Ureter (tissue), 1 donor: ENCODE measurements at regions not wholly inside any gene's neighbourhood (a gene's known extent, or its start where the extent isn't known, plus 50 kb on each side); places are given as distances from the start of the nearest gene placed in this dataset.
"Not testable (repeated sequence)": the region's sequence is repeated elsewhere in the genome, so short reads cannot be mapped to it uniquely, and the experiment has no call there.

Source experiments
- DNase-seq: peaks from one replicate; pipeline ENCODE4 v3.0.0-alpha.2; 2020; ENCODE audit warnings: low spot score
- donor health status: DM: yes; HTN: yes; CAD: no.

DNA sequence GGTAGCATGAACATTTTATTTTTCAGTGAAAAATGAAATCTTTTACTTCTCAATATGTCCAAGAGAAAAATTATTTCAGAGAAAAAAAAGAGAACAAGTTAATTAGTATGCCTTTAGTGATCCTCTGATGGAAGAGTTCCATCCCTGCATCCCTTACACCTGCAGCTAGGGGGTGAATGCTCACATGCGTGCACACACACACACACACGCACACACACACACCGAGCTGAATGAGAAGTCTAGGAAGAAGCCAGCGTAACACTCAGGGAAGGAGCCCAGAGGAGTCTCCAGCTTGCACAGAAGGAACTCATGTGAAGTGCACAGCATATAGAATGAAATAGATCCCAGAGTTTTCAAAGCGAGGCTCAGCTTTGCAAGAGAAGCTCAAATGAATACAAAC lies 510.5 kb downstream of the IRS2 start:
- DNase-seq: no peak

DNA sequence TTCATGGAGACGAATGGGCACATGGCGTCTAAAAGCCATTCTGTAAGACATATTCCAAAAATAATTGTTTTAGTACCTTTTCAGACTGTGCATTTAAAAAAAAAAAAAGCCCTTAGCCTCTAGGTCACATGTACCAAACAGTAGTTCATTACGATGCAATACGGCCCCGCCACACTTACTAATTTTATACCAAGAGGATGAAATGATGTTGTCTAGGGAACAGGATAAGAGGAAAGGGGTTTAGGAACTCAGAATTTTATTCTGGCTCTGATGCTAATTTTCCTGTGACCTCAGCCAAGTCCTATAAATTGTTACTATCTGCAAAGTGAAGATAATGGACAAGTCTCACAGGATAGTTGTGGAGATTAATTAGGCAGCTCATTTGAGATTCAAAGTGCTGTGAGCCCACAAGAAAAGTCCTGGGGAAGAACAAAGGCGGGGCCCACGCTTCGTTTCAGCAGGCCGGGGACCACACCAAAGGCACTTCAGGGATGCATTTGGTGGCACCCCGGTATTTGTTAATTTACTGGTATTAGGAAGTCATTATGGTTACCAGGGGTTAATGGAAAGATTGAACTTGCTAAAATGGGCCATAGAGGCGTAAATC lies 511.1 kb downstream of the IRS2 start:
- DNase-seq: no peak

DNA sequence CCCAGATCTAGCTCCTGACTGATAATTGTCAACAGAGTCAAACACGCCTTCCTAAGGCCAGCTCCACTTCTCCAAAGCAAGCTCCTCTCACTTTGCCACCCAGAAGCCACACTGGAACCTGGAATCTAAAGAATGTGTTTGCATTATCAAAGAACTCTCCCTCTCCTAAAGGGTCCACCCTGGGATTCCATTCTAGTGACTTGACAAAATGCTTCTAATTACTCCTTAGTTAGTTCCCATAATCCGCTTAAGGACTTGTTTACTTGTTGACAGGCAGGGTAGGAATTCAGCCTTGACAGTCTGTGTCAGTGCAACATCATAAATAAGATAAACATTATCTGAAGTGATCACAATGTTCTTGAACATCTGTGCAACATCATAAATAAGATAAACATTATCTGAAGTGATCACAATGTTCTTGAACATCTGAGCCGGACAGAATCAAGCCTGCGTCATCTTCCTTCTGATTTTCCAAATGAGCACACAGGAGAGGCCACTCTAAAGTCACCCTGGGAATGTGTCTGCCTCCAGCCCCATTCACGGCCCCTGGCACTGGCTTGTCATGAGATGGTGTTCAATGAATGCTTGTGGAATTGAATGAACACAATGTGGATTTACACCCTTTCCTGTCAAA lies 512.1 kb downstream of the IRS2 start:
- no peak for DNase-seq

DNA sequence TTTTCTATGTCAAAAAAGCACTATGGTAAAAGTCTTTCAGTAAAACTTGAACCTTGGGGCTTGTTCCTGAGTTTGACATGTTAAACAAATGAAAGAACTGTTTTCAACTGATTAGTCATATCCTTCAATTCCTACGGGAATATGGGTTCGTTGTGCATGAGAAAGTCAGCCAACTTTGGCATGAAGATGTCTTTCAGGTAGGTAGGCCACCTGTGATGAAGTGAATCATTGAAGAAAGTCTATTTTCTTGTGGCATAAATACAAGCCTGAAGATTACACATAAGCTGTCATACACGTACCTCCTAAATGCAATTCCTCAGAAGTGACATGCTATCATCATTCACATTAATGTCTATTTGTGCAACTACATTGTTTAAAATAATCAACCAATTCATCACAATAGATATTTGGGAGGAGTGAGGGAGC lies 513.0 kb downstream of the IRS2 start:
- DNase-seq: no peak

DNA sequence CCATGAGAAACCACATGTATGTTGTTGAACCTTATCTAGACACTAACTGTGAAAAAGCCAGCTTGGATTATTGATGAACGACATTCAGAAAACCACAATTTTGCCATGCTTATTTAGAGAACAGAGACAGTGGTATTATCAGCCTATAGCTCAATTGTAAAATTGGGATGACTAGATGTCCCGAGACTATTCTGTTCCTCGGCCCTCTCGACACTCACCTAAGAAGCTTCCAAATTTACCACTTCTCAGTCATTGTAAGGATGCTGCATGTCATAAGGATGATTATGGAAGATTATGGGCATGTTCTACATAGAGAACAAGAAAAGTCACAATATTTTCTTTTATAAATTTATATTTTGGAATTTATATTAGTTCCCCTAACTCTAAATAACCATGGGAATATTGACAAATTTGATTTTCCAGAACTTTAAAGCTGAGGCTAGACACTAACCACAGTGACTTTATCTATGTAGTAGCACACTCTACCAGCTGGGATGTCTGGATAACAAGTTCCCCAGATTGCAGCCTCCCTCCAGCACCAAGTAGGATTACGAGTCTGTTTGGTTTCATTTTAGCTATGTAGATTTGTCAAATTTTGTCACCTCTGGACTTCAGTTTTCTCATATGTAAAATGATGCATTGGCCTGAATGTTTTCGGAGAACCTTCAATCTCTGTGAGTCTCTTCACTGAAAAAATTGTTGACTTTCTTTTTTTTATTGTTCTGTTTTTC lies 513.6 kb downstream of the IRS2 start:
- no peak for DNase-seq

DNA sequence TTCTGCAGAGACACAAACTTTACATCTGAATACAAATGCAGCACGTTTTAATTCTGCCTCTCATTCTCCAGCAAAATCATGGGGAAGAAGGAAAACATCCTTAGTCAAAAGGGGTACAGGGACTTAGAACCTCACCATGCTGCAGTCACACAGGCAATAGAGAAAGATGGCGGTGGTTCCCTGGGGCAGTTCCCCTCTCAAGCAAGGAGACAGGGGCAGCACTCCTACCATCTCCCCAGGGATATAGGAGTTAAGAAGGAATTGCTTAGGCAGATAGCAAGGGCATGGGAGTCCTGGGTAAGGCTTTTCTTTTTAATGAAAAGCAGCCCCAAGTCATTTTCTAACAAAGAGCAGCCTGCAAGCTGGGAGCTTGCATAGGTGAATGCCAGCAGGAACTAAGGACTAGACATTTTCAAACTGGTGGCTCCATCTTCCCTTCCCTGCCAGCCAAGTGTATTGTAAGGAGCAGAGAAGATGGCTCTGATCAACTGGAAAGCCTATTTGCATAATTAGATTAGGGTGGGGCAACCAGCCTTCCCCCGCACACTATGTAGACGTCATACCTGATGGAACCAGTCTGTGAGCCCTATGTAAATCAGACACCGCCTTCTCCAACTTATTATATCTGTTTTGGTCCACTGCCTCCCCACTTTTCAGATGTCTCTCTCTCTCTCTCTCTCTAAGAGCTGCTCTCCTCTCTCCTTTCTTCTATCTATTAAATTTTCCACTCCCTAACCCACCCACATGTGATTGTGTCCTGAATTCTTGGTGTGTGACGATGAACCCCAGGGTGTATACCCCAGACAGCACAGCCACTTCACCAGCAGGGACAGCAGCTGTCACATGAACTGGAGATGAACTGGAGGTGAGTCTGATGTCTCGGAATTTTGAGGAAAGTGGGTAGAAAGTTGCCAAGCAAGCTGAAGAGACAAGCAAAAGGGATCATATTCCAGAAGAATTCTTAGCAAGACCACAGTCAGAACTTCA lies 514.5 kb downstream of the IRS2 start:
- DNase-seq: no peak

DNA sequence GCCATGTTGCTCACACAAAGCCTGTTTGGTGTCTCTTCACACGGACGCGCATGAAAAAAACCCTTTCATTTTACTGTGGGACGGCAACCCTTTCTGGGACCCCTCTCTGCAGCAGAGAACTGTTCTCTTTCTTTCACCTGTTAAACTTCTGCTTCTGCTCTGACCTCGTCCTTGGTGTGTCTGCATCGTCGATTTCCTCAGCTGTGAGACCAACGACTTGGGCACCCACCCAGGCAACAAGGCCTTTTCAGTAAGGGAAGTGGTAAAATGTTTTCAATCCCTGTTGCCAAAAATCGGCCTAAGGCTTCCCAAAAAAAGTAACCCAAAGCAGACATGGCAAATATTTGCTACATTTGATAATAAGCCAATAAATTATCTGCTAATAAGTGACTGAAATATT lies 515.3 kb downstream of the IRS2 start:
- no peak for DNase-seq

DNA sequence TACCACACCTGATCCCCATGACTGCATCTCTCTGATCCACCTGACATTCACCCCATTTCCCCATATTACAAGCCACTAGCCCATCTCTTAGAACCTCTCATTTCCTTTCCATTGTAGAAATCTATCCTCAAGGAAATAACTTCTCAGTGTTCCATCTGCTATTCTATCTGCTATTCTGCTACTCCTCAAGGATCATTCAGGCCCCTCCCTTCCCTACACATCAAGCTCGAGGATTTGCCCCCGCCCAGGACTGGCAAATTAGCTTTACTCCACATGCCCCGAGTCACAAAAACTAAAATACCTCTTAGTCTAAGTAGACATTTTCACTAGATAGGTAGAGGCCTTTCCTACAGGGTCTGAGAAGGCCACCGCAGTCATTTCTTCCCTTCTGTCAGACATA lies 517.0 kb downstream of the IRS2 start:
- not testable (repeated sequence) for DNase-seq

DNA sequence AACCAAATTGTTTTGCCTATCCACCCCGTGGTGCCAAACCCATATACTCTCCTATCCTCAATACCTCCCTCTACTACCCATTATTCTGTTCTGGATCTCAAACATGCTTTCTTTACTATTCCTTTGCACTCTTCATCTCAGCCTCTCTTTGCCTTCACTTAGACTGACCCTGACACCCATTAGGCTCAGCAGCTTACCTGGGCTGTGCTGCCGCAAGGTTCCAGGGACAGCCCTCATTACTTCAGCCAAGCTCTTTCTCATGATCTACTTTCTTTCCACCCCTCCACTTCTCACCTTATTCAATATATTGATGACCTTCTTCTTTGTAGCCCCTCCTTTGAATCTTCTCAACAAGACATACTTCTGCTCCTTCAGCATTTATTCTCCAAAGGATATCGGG lies 517.9 kb downstream of the IRS2 start:
- DNase-seq: not testable (repeated sequence)

DNA sequence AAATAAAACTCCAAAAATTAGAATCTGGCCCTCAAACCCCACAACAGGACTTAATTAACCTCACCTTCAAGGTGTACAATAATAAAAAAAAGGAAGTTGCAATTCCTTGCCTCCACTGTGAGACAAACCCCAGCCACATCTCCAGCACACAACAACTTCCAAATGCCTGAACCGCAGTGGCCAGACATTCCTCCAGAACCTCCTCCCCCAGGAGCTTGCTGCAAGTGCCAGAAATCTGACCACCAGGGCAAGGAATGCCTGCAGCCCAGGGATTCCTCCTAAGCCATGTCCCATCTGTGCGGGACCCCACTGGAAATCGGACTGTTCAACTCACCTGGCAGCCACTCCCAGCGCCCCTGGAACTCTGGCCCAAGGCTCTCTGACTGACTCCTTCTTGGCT lies 519.0 kb downstream of the IRS2 start:
- not testable (repeated sequence) for DNase-seq

DNA sequence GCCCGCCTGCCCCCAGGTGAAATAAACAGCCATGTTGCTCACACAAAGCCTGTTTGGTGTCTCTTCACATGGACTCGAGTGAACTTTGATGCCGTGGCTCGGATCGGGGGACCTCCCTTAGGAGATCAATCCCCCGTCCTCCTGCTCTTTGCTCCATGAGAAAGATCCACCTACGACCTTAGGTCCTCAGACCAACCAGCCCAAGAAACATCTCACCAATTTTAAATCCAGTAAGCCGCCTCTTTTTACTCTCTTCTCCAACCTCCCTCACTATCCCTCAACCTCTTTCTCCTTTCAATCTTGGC lies 521.0 kb downstream of the IRS2 start:
- DNase-seq: not testable (repeated sequence)

DNA sequence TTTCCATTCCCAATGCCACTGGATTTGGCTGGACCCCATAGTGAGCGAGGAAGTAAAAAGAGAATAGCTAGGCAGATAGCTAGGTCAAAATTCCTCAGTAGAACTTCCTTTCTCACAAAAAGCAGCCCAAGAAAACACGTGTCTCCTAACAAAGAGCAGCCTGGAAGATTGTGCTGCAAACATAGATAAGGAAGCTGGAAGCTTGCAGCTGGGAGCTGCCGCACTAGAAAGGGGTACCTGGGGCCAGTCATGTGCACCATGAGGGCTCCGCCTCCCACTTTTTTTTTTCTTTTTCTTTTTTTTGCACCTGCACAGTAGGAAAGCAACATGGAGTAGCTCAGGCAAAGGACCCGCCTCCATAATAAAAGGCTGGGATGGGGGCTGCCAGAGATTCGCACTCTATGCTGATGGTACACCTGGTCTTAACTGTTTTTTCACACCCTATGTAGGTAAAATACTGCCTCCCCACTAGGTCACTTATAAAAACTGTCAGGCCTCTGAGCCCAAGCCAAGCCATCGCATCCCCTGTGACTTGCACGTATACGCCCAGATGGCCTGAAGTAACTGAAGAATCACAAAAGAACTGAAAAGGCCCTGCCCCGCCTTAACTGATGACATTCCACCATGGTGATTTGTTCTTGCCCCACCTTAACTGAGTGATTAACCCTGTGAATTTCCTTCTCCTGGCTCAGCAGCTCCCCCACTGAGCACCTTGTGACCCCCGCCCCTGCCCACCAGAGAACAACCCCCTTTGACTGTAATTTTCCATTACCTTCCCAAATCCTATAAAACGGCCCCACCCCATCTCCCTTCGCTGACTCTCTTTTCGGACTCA lies 521.6 kb downstream of the IRS2 start:
- not testable (repeated sequence) for DNase-seq

DNA sequence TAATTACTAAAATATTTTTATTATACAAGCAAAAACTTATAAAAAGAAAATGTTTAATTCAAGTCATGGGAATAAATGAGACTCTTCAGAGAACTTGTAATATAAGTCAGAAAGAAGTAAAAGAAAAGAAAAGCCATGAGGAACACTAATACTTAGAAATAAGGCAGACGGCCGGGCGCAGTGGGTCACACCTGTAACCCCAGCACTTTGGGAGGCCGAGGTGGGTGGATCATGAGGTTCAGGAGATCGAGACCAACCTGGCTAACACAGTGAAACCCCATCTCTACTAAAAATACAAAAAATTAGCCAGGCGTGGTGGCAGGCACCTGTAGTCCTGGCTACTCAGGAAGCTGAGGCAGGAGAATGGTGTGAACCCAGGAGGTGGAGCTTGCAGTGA lies 528.6 kb downstream of the IRS2 start:
- DNase-seq: not testable (repeated sequence)
